GM19372 (cell line): ENCODE measurements at regions not wholly inside any gene's neighbourhood (a gene's known extent, or its start where the extent isn't known, plus 50 kb on each side); places are given as distances from the start of the nearest gene placed in this dataset.
"Not testable (repeated sequence)": the region's sequence is repeated elsewhere in the genome, so short reads cannot be mapped to it uniquely, and the experiment has no call there.

ENCODE experiments used
- ATAC-seq: cut with Tn5 transposase; IDR thresholded peaks from one replicate; pipeline ENCODE4 v1.9.1; 2021; ENCODE audit warnings: mild to moderate bottlenecking, low read depth, moderate library complexity; ENCODE audit not compliant: unreplicated experiment

GRCh38 chrX:117843749-117844148 is 272.9 kb downstream of the KLHL13 start:
- no peak for ATAC-seq

GRCh38 chrX:117840645-117841044 is 276.0 kb downstream of the KLHL13 start:
- peak; percentile 49 for ATAC-seq

GRCh38 chrX:117839544-117839943 is 277.1 kb downstream of the KLHL13 start:
- no peak for ATAC-seq

- ATAC-seq = no peak
Measured at GRCh38 chrX:117838581-117839331, 277.9 kb downstream of the KLHL13 start.

- ATAC-seq = no peak
Measured at GRCh38 chrX:117835034-117835433, 281.6 kb downstream of the KLHL13 start.

GRCh38 chrX:117834076-117834475 is 282.5 kb downstream of the KLHL13 start:
- no peak for ATAC-seq

- not testable (repeated sequence) for ATAC-seq
Measured at GRCh38 chrX:117821472-117821871, 295.1 kb downstream of the KLHL13 start.

- ATAC-seq = no peak
Measured at GRCh38 chrX:117808426-117808825, 308.2 kb downstream of the KLHL13 start.

- no peak for ATAC-seq
Measured at GRCh38 chrX:117803463-117803862, 313.1 kb downstream of the KLHL13 start.

- ATAC-seq = no peak
Measured at GRCh38 chrX:117788339-117788738, 328.3 kb downstream of the KLHL13 start.

- no peak for ATAC-seq
Measured at GRCh38 chrX:117771384-117771783, 345.2 kb downstream of the KLHL13 start.

GRCh38 chrX:117768861-117769604 is 347.6 kb downstream of the KLHL13 start:
- no peak for ATAC-seq

GRCh38 chrX:117765211-117765610 is 351.4 kb downstream of the KLHL13 start:
- ATAC-seq = no peak

- ATAC-seq = no peak
Measured at GRCh38 chrX:117752745-117753144, 363.9 kb downstream of the KLHL13 start.

GRCh38 chrX:117751155-117751554 is 365.5 kb downstream of the KLHL13 start:
- ATAC-seq = no peak

- ATAC-seq = no peak
Measured at GRCh38 chrX:117744958-117745357, 371.7 kb downstream of the KLHL13 start.

GRCh38 chrX:117743469-117744251 is 372.9 kb downstream of the KLHL13 start:
- ATAC-seq = no peak

- no peak for ATAC-seq
Measured at GRCh38 chrX:117713411-117713810, 403.2 kb downstream of the KLHL13 start.

- no peak for ATAC-seq
Measured at GRCh38 chrX:117711782-117712181, 404.8 kb downstream of the KLHL13 start.

- ATAC-seq = no peak
Measured at GRCh38 chrX:117707948-117708743, 408.5 kb downstream of the KLHL13 start.
